Embryonic facial prominence (tissue), 1 donor: ENCODE measurements at regions not wholly inside any gene's neighbourhood (a gene's known extent, or its start where the extent isn't known, plus 50 kb on each side); places are given as distances from the start of the nearest gene placed in this dataset.
"Not testable (repeated sequence)": the region's sequence is repeated elsewhere in the genome, so short reads cannot be mapped to it uniquely, and the experiment has no call there.

Source experiments
- DNase-seq: peaks from one replicate; pipeline ENCODE4 v3.0.0-alpha.2; 2016; ENCODE audit errors: extremely low spot score

DNA sequence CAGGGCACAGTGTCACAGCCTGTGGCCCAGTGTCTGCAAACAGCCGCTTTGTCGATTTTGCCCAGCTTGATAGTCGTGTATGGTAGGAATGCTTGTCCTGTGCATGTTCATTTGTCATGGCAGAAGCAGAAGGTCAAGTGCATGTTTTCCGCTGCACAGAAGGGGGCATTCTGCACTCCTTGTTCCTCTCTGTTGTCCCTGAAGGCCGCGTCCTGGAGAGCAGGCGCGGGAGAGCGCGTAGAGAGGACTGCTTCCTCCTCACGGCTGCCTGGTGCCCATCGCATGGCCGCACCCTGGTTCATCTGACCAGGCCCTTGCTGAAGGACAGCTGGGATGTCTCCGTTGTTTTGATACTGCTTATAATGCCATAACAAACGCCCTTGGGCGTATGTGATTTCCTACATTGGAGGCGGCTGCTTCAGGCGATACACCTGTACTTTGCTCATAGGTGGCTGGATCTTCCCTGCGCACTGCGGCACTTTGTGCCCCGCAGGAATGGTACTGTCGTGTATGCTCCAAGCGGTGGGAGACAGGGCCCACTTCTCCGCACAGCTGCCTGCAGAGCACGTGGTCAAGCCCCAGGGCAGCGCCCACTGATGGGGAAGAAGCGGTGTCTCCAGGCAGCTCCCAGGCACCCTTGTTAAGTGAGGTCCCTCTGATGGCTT lies 63.5 kb upstream of the LRPAP1 start:
- DNase-seq, result not testable (repeated sequence)

DNA sequence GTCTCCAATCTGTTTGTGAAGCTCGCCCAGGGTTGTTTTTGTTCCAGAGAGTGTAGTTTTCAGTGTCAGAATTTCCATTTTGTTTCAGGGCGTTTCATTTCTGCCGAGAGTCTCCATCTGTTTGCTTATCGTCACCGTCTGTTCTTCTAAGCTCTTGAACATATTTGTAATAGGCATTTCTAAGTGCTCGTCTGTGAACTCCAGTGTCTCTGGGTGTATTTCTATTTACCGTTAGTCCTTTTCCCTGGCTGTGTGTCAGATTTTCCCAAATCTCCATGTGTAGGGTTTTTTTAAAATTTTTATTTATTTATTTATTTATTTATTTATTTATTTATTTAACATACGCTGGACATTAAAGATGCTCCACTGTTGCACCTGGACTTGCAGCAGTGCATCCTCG lies 62.5 kb upstream of the LRPAP1 start:
- DNase-seq, result not testable (repeated sequence)

DNA sequence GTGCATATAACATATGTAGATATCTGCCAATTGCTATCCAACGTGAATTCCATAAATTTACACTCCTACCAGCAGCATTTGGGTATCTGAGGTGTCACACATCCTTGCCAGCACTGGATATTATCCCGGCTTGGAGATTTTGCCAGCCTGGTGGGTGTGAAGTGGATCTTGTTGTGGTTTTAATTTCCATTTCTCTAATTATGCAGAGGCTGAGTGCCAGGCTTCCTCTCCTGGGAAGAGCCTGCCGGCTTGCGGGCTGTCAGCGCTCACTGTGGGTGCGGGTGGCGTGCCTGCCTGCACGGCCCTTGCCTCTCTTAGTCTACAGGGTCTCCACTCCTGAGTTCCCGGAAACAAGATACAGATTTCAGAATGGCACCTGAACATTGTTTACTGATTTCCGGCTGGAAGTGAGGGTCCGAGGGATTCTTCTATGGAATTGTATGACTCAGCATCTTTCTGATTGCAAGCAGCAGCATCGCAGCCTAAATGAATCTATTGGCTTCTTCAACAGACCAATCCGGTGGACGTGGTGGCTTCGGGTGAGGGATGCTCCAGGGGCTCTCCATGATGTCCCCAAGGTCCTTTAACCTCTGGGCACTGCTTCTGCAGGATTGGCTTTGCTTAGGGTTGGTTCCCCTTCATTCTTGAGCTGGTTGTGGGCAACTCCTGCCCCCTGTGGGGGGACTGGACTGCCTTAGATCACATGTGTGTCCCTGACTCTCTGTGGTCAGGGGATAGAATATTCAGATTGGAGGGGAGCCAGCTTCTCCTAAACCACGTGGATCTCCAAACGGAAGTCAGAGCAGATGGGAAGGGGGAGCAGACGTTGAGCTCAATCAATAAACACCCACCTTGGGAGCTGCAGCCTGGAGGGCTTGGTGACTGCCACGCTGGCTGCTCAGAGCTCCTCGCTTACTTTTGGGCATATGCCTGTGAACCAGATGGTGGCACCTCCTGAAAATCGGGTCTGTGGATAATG lies 58.0 kb upstream of the LRPAP1 start:
- not testable (repeated sequence) for DNase-seq

DNA sequence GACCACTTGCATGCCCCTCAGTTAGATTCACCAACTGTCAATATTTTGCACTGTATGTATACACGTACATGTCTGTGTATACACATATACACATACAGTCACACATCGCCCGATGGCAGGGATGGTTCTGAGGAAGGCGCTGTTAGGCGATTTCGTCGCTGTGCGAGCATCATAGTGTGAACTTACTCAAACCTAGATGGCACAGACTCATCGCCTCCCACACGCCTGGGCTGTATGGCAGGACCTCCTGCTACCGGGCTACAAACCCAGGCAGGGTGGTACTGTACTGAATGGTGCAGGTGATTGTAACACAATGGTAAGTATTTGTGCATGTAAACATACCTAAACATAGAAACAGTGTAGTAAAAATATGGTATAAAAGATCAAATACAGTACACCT lies 57.2 kb upstream of the LRPAP1 start:
- not testable (repeated sequence) for DNase-seq

DNA sequence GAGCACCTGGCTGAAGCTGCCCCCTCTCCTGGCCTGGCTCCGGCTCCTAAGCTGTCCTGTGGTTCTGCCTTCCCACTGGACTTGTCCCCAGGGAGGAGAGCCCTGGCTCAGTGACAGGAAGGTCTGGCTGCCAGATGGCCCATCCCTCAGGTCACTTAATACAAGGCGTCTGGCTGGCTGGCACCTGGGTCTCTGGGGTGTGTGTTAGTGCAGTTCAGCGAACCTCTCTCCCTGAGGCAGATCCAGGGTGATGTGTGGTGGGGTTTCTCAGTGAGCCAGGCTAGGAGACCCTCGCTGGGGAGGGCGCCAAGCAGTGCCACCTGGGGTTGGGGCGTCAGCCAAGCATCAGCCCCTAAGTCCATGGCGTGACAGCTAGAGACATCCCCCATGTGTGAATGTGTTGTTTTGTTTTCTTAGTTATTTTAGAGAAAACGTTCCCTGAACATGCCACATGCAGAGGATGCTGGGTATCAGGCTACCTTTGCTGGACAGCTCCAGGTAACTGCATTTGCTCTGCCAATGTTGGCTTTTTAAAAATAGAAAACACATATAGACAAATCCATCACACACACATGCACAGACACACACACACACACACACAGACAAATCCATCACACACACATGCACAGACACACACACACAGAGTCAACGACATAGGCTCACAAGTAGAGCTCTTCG lies 56.4 kb upstream of the LRPAP1 start:
- DNase-seq, result not testable (repeated sequence)

DNA sequence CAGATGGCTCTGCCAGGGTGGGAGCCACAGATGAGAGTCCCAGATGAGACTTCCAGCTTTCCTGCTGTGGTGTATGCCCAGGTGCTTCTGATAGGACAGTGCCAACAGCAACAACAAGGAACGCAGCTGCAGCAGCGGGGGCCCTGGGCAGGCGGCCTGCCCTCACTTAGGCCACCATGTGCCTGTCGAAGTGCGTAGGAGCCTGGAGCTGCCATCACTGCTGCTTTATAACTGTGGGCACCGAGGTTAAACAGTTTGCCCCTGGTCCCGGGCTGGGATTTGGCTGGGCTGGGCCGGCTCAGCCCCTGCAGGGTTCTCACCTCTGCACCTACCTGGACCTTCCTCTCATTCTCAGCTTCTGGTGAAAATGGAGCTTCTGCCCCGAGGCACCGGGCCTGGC lies 54.4 kb upstream of the LRPAP1 start:
- DNase-seq, result not testable (repeated sequence)

DNA sequence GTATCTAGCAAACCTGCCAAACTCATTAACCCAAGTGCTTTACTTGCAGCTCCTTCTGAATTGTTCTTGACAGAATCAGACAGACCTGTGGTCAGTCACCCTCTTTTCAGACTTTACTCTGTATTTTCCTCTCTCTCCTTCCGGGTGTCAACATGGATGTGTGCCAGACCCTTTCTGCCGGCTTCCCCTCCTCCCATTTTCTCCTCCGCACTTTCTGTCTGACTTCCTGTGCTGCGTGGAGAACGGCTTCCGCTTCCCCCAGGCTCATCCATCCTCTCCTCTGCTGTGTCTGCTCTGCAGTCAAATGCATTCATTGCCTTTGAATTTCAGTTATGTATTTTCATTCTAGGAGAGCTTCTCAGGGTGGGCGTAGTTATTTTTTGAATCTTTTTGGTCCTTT lies 53.3 kb upstream of the LRPAP1 start:
- DNase-seq, result not testable (repeated sequence)

DNA sequence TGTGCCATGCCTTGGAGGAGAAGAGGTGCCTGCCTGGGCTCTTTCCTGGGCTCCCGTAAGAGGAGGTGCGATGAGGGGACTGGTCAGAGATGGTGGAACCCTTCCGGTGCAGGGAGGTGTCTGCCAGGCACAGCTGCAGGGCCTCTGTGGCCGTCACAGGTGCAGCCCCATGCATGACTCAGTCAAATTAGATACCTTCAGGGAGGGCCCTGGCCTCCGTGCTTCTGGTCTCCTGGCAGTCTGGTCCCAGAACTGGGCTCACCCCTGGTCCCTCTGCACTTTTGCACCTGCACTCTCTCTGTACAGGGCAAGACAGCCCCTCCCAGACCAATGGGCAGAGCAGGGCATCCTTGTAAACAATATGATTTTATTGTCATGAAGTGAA lies 49.9 kb upstream of the LRPAP1 start:
- DNase-seq, result no peak
